ENCODE measurements at regions not wholly inside any gene's neighbourhood (a gene's known extent, or its start where the extent isn't known, plus 50 kb on each side); places are given as distances from the start of the nearest gene placed in this dataset.

DNA sequence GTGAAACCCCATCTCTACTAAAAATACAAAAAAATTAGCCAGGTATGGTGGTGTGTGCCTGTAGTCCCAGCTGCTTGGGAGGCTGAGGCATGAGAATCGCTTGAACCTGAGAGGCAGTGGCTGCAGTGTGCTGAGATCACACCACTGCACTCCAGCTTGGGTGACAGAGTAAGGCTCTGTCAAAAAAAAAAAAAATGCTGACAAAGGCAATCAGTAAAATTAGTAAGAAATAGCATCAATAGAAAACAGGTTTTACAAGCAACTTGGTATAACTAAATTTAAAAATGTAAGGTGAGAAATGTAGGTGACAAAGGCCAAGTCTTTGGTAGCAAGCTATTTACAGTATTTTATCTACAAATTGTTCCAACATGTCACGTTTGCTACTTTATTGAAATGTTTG is 421.4 kb upstream of the RGPD4 start:
- Histone ChIP-seq H3K27me3 (ENCODE audit: insufficient read depth) (no peaks in the 10 kb centered on the region), H3K9me3 (no peaks in the 10 kb centered on the region), H3F3A (replicated peaks; ENCODE audit: insufficient read depth) (no peaks in the 10 kb centered on the region), H3K27ac (ENCODE audit: low read depth in 2 of 2, low read length in 1 of 2) (no peak overlapping the region), H3K79me2 (ENCODE audit: insufficient read depth) (no peaks in the 10 kb centered on the region), H3K9me2 (no peaks in the 10 kb centered on the region; the same call in 1 of the 2 replicates), H3K4me2 (no peak overlapping the region), H2AFZ (ENCODE audit: low read depth) (no peak overlapping the region), H3K9ac (no peak overlapping the region), H4K20me1 (ENCODE audit: insufficient read depth) (no peaks in the 10 kb centered on the region), H3K4me3 (ENCODE audit: low read depth in 2 of 2, low read length in 1 of 2) (no peak overlapping the region), H3K4me1 (ENCODE audit: control insufficient read depth in 1 of 2, insufficient read depth in 2 of 2, low read depth in 1 of 2, low read length in 1 of 2) (peaks cover 0 to 3% of the 10 kb centered on the region in 2 experiments; a peak in 2 of 4 replicates), H3K36me3 (replicated peaks in 1 of 2; ENCODE audit: control insufficient read depth in 1 of 2, insufficient read depth in 2 of 2, low read length in 1 of 2) (no peaks in the 10 kb centered on the region)
- ChIA-PET CTCF (no interaction called here), POLR2A (no interaction called here)
- TF ChIP-seq, protein P1, sequence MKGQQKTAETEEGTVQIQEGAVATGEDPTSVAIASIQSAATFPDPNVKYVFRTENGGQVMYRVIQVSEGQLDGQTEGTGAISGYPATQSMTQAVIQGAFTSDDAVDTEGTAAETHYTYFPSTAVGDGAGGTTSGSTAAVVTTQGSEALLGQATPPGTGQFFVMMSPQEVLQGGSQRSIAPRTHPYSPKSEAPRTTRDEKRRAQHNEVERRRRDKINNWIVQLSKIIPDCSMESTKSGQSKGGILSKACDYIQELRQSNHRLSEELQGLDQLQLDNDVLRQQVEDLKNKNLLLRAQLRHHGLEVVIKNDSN (IDR thresholded peaks at IDR 0.05; ENCODE audit: borderline replicate concordance, low read depth) = no peak
- TF ChIP-seq, protein P2, sequence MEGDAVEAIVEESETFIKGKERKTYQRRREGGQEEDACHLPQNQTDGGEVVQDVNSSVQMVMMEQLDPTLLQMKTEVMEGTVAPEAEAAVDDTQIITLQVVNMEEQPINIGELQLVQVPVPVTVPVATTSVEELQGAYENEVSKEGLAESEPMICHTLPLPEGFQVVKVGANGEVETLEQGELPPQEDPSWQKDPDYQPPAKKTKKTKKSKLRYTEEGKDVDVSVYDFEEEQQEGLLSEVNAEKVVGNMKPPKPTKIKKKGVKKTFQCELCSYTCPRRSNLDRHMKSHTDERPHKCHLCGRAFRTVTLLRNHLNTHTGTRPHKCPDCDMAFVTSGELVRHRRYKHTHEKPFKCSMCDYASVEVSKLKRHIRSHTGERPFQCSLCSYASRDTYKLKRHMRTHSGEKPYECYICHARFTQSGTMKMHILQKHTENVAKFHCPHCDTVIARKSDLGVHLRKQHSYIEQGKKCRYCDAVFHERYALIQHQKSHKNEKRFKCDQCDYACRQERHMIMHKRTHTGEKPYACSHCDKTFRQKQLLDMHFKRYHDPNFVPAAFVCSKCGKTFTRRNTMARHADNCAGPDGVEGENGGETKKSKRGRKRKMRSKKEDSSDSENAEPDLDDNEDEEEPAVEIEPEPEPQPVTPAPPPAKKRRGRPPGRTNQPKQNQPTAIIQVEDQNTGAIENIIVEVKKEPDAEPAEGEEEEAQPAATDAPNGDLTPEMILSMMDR (IDR thresholded peaks at IDR 0.05) = no peak
- TF ChIP-seq TCF12 (IDR thresholded peaks at IDR 0.05) (no peak), TEAD4 (IDR thresholded peaks at IDR 0.05; ENCODE audit: borderline replicate concordance, insufficient read depth) (no peak), JUND (IDR thresholded peaks at IDR 0.05) (no peak), SIN3A (IDR thresholded peaks at IDR 0.05; ENCODE audit: borderline replicate concordance, low read depth, low read length) (no peak), RCOR1 (IDR thresholded peaks at IDR 0.05; ENCODE audit: low read length) (no peak), RFX5 (IDR thresholded peaks at IDR 0.05; ENCODE audit: low read length) (no peak), NFIC (IDR thresholded peaks at IDR 0.05; ENCODE audit: borderline replicate concordance) (no peak), RAD21 (IDR thresholded peaks at IDR 0.05; ENCODE audit: low read length) (no peak), PBX3 (IDR thresholded peaks at IDR 0.05) (no peak), SMC3 (IDR thresholded peaks at IDR 0.05; ENCODE audit: low read depth, low read length) (no peak), YY1 (IDR thresholded peaks at IDR 0.05; ENCODE audit: low read depth) (no peak), CHD2 (IDR thresholded peaks at IDR 0.05; ENCODE audit: low read length, partially characterized antibody) (no peak), IRF3 (IDR thresholded peaks at IDR 0.05; ENCODE audit: low read depth, low read length) (no peak), MEF2A (IDR thresholded peaks at IDR 0.05; ENCODE audit: borderline replicate concordance, low read depth) (no peak)
- TF ChIP-seq, protein P3, sequence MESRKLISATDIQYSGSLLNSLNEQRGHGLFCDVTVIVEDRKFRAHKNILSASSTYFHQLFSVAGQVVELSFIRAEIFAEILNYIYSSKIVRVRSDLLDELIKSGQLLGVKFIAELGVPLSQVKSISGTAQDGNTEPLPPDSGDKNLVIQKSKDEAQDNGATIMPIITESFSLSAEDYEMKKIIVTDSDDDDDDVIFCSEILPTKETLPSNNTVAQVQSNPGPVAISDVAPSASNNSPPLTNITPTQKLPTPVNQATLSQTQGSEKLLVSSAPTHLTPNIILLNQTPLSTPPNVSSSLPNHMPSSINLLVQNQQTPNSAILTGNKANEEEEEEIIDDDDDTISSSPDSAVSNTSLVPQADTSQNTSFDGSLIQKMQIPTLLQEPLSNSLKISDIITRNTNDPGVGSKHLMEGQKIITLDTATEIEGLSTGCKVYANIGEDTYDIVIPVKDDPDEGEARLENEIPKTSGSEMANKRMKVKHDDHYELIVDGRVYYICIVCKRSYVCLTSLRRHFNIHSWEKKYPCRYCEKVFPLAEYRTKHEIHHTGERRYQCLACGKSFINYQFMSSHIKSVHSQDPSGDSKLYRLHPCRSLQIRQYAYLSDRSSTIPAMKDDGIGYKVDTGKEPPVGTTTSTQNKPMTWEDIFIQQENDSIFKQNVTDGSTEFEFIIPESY (IDR thresholded peaks at IDR 0.05; ENCODE audit: borderline replicate concordance, low read depth) = no peak
- DNase-seq = no peak
- 68% methylated on average over 2 of the region's 2 CpGs for WGBS (ENCODE audit: low lambda C conversion rate)

Data from SK-N-SH (cell line).